Stimulated activated CD8-positive, alpha-beta memory T cell treated with anti-CD3 and anti-CD28 coated beads, Interleukin-4, amount 100 ng/mL, for 1 hour (primary cell): ENCODE measurements at regions not wholly inside any gene's neighbourhood (a gene's known extent, or its start where the extent isn't known, plus 50 kb on each side); places are given as distances from the start of the nearest gene placed in this dataset.

Experiments used
- DNase-seq, 2 donors: peaks; one replicate each; pipeline ENCODE4 v3.0.0-alpha.2; 2020; ENCODE audit warnings: low read depth in 2 of 2, low spot score in 1 of 2

DNA sequence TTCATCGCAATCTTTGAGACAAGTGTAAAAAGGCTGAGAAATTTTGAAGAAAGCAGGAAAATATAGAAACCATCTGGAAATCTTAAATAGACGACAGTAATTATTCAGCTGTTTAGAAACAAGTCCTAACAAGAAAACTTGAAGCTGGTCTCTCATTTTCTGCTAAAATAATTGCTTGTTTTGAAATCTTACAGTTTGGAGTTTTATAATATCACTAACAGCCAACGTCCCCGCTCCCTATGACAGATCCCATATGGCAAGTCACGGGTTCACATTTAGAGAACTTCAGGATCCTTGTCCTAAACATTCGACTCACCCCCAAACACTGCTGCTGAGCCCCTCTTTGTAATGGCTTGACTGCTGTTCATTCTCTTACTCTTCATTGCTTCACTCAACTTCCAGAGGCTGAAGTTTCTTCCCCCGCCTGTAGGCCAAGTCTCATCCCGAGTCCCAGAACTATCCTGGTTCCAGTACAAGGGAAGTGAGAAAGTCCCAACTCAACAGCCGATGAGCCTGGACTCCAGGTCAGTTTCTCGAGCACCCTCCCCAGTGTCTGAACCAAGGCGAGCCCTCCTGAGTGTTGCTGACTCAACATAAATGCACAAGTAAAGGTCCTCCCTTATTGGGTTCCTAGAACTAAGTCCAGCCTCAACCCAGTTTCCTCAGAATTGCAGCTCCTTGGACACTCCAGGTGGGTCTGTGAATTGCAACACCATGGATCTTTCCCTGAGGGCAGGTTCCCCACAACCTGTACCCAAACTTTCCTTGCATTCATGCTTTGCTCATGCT lies 93.4 kb upstream of the BACE2 start:
- DNase-seq: no peak

- no peak for DNase-seq
Measured at GRCh38 chr21:41075656-41076055, 92.3 kb upstream of the BACE2 start.

DNA sequence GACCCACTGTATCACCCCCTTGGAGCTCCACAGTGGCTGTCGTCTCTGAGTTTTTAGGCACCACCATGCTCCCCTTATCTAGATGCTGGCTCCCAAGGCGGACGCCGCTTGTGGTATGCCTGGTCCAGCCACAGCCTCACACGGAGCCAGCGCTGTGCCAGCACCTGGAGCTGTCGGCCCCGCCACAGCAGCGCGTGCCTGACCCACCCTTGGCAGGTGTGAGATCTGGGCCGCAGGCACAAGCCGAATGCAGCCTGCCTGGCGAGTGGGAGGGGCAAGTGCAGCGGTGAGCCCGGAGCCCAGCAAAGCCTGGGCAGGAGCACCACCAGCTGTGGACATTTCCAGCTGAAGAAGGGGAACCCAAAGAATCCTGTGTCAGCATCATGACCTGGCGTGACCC lies 91.9 kb upstream of the BACE2 start:
- DNase-seq: no peak

GRCh38 chr21:41079159-41079558 lies 88.8 kb upstream of the BACE2 start:
- DNase-seq: no peak

DNA sequence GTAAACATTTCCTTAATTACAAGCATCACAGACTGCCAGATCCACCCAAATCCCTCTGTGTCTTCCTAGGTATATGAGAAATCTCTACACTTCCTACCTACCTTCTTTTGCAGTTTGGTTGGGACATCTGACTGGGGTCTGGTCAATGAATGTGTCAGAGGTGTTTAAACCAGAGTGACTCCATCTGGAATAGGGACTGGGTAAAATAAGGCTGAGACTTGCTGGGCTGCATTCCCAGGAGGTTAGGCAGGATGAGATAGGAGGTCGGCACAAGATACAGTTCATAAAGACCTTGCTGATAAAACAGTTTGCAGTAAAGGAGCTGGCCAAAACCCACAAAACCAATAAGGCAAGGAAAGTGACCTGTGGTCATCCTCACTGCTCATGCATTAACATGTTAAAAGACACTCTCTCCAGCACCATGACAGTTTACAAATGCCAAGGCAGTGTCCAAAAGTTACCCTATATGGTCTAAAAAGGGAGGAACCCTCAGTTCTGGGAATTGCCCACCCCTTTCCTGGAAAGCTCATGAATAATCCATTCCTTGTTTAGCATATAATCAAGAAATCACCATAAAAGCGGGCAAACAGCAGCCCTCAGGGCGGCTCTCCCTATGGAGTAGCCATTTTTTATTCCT lies 87.4 kb upstream of the BACE2 start:
- no peak for DNase-seq

DNA sequence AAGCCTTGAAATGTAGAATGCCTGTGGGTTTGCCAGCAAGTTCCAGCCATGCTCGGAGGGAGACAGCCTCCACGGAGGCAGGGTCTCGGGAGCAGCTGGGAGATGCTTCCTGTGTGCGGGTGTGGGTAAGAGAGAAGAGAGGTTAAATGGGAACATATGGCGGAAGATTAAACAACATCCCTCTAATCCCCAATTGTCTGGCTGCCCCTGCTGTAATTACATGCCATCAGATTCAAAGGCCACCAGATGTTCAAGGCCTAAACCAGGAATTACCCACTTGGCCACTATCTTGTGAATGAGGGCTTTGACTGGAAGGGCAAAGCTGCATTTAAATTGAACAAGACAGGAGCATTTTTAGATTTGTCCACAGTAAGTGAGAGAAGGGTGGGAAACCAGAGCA lies 81.4 kb upstream of the BACE2 start:
- DNase-seq: no peak

DNA sequence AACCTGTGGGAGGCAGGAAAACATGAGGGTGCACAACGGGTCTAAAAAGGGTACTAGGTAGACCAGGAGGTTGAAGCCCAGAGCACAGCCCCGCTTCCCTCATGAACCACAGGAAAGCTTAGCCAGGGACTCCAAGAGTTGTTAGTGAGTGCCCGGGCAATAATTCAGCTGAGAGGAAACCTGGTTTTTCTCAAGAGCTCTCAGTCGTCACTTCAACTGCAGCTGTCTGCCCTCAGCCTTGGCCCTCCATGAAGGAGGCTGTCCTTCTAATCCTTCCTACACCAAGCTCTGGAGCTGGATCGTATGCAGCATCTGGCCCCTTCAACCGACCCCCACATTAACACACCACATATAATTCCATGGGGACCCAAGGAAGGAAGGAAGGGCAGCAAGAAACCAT lies 77.0 kb upstream of the BACE2 start:
- no peak for DNase-seq

DNA sequence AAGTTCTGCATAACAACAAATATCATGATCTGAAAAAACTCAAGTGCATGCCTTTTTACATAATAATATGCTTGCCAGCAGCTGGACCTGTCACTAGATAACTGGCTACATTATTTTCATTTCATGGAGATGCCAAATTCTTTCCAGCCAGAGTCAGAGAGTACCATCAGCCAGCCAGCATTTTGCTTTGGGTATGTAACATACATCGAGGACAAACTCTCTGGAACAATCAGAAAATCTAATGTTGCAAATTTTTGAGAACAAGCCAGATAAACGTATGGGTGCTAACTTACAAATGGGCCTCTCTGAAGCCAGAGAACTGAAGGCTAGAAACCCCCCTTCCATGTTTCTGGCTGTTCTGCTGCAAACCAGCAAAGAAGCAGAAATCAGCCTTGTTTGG lies 76.3 kb upstream of the BACE2 start:
- DNase-seq: no peak

DNA sequence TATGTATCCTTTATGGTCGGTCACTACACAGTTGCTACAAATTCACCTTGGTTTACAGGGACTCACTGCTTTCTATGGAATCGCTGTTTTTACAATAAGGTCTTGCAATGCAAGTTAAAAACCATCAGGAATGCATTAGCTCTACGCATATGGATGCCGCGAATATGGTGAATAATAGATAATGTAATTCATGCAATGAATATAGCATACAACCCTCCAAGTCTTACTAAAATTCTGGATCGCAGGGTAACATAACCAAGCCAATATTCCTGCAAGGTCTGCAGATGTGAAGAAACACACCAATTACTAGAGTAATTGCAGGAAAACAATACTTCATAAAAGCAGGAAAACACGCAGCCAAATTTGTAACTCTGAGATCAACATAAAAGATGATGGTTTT lies 75.6 kb upstream of the BACE2 start:
- no peak for DNase-seq

GRCh38 chr21:41095983-41096382 lies 72.0 kb upstream of the BACE2 start:
- DNase-seq: no peak

- DNase-seq: no peak
Measured at GRCh38 chr21:41098076-41098475, 69.9 kb upstream of the BACE2 start.

GRCh38 chr21:41098481-41099042 lies 69.4 kb upstream of the BACE2 start:
- no peak for DNase-seq

DNA sequence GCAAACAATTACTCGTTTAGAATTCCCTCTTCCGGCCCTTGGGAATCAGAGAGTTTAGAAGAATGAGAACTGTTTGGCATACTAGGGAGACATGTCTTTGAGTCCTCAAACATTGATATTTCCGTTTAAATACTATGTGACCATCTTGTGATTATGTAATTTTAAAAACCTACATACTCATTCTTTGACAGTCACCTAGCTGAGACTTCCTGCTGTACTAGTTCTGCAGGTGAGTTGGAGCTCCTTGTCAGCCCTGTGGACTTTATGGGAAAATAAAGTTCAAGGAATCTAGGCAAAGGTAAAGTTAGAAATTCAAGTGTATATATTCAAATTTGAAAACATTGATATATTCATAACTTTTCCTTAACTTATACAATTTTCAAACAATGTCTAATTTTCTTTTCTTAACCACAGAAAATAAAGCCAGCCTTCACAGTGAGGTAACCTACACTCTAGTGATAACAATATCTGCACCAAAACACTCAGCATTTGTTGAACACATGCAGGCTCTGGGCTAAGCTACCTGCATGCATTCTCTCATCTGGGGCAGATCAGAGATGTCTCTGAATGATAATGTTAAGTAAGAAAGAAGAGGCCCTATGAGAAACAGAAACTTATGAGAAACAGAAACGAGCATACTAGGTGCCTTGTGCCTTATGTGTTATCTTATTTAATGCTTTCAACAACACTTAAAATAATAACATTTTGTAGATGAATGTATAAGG lies 67.0 kb upstream of the BACE2 start:
- DNase-seq: no peak

GRCh38 chr21:41102281-41102680 lies 65.7 kb upstream of the BACE2 start:
- no peak for DNase-seq

DNA sequence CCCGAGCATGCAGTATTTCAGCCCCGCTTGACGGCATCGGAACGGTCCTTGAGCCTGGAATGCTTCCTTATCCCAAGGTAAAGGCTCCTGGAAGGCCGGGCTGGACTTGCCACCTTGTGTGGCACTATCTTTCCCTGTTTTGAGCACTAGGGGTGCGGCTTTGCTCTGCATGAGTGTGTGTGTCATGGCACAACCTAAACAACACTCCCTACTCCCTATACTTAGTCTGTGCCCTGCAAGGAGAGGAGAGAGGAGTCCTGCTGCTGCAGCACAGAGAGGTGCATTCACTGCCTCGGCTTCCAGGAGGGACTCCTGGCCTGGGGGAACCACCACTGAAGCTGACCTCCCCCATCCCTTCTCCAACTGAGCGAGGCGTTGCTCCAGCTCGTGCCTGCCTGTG lies 60.4 kb upstream of the BACE2 start:
- DNase-seq: no peak

- DNase-seq: no peak
Measured at GRCh38 chr21:41108668-41109585, 59.0 kb upstream of the BACE2 start.

DNA sequence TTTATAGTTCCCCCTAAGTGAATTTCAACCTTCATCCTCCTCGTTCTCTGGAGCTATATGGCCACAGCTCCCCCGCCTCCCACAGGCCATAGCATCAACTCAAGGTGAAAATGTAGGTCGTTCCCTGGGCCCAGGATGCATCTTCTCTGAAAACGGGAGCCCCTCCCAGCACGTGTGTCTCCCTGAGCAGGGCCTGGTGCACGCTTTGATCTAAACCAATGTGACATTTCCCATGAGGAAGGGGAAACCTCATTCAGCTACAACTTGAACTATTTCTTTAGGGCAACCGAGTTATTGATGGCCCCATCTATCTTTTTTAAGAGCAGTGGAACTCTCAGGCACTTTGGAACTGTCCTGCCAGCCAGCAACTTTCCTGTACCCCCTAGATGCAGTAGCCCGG lies 57.8 kb upstream of the BACE2 start:
- DNase-seq: no peak

DNA sequence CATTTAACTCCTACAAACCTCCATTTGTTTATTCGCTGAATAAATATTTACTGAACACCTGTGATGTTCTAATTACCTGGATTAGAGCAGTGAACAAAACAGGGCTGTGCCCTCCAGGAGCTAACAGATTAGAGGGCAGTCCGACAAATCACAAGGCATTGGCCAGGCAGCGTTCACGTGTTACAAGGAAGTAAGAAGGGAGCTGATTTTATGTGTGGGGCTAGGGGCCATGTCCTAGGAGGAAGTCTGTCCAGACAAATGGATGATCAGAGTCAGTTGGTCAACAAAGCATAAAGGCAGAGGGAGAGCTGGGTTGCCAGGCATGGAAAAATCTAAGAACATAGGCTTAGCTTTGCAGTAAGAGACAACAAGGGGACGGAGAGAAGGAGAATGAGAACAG lies 57.3 kb upstream of the BACE2 start:
- no peak for DNase-seq

GRCh38 chr21:41111681-41112080 lies 56.3 kb upstream of the BACE2 start:
- no peak for DNase-seq

- DNase-seq: no peak
Measured at GRCh38 chr21:41112740-41113692, 54.9 kb upstream of the BACE2 start.
